ENCODE measurements at regions not wholly inside any gene's neighbourhood (a gene's known extent, or its start where the extent isn't known, plus 50 kb on each side); places are given as distances from the start of the nearest gene placed in this dataset.

DNA sequence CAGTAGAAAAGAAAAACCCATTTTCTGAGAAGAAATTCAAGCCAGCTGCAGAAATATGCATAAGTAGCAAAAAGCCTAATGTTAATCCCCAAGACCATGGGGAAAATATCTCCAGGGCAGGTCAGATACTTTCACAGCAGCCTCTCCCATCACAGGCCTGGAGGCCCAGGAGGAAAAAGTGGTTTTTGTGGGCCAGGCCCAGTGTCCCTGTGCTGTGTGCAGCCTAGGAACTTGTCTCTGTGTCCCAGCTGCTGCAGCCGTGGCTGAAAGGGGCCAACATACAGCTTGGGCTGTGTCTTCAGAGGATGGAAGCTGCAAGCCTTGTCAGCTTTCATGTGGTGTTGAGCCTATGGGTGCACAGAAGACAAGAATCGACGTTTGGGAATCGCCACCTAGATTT, 581.0 kb downstream of the C4orf33 start:
- TF ChIP-seq TARDBP (IDR thresholded peaks at IDR 0.05), result no peak
- TF ChIP-seq SP1 (IDR thresholded peaks at IDR 0.05), result no peak
- TF ChIP-seq HDGF (IDR thresholded peaks at IDR 0.05; ENCODE audit: borderline replicate concordance), result no peak
- TF ChIP-seq FOXA1 (IDR thresholded peaks at IDR 0.05), result no peak
- TF ChIP-seq, protein P1, sequence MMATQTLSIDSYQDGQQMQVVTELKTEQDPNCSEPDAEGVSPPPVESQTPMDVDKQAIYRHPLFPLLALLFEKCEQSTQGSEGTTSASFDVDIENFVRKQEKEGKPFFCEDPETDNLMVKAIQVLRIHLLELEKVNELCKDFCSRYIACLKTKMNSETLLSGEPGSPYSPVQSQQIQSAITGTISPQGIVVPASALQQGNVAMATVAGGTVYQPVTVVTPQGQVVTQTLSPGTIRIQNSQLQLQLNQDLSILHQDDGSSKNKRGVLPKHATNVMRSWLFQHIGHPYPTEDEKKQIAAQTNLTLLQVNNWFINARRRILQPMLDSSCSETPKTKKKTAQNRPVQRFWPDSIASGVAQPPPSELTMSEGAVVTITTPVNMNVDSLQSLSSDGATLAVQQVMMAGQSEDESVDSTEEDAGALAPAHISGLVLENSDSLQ (IDR thresholded peaks at IDR 0.05), result no peak
- TF ChIP-seq FOXK2 (IDR thresholded peaks at IDR 0.05), result no peak
- no peak for TF ChIP-seq ELF4 (IDR thresholded peaks at IDR 0.05)
- no peak for TF ChIP-seq ZNF384 (IDR thresholded peaks at IDR 0.05)
- no peak for TF ChIP-seq ARNT (IDR thresholded peaks at IDR 0.05)
- TF ChIP-seq FOXM1 (IDR thresholded peaks at IDR 0.05; ENCODE audit: borderline replicate concordance), result no peak
- no peak for TF ChIP-seq BHLHE40 (IDR thresholded peaks at IDR 0.05; ENCODE audit: borderline replicate concordance)
- no peak for TF ChIP-seq NFRKB (IDR thresholded peaks at IDR 0.05)
- no peak for TF ChIP-seq SUZ12 (IDR thresholded peaks at IDR 0.05)
- no peak for TF ChIP-seq CTBP1 (IDR thresholded peaks at IDR 0.05; ENCODE audit: borderline replicate concordance)

Measured in HEK293T (cell line).